H9 (cell line): ENCODE measurements at regions not wholly inside any gene's neighbourhood (a gene's known extent, or its start where the extent isn't known, plus 50 kb on each side); places are given as distances from the start of the nearest gene placed in this dataset.

Experiments
- DNase-seq: peaks from one replicate; pipeline ENCODE4 v3.0.0-alpha.2; 2017
- H2AFZ ChIP-seq: one replicate; pipeline ENCODE4 v1.6.1; 2013; ENCODE audit warnings: mild to moderate bottlenecking, low read length, control low read depth, moderate library complexity
- H2AK5ac ChIP-seq: 2 replicates; pipeline ENCODE4 v1.6.1; 2013; ENCODE audit warnings: low read length, control low read depth, mixed read lengths; ENCODE audit not compliant: insufficient read length
- H2BK120ac ChIP-seq: one replicate; pipeline ENCODE4 v1.6.1; 2013; ENCODE audit warnings: low read depth, mild to moderate bottlenecking, low read length, control low read depth, inconsistent platforms; ENCODE audit not compliant: poor library complexity, severe bottlenecking
- H2BK12ac ChIP-seq: 2 replicates; pipeline ENCODE4 v1.6.1; 2013; ENCODE audit warnings: low read length, control low read depth, mixed read lengths, low read depth; ENCODE audit not compliant: insufficient read length
- H2BK15ac ChIP-seq: 2 replicates; pipeline ENCODE4 v1.6.1; 2013; ENCODE audit warnings: low read depth, low read length, control low read depth
- H2BK20ac ChIP-seq: one replicate; pipeline ENCODE4 v1.6.1; 2013; ENCODE audit warnings: low read depth, mild to moderate bottlenecking, low read length, control low read depth, inconsistent platforms; ENCODE audit not compliant: poor library complexity, severe bottlenecking
- H2BK5ac ChIP-seq: 2 replicates; pipeline ENCODE4 v1.6.1; 2013; ENCODE audit warnings: low read length, control low read depth, mixed read lengths; ENCODE audit not compliant: insufficient read length
- H3K14ac ChIP-seq: 2 replicates; pipeline ENCODE4 v1.6.1; 2013; ENCODE audit warnings: low read length, control low read depth; ENCODE audit not compliant: insufficient read depth
- H3K18ac ChIP-seq: 2 replicates; pipeline ENCODE4 v1.6.1; 2013; ENCODE audit warnings: low read depth, mild to moderate bottlenecking, mixed read lengths, low read length, control low read depth; ENCODE audit not compliant: insufficient read length
- H3K23ac ChIP-seq: 2 replicates; pipeline ENCODE4 v1.6.1; 2013; ENCODE audit warnings: low read length, control low read depth, mixed read lengths, low read depth; ENCODE audit not compliant: insufficient read length
- H3K23me2 ChIP-seq: 2 replicates; pipeline ENCODE4 v1.6.1; 2013; ENCODE audit warnings: low read depth, mild to moderate bottlenecking, mixed read lengths, low read length, control low read depth; ENCODE audit not compliant: insufficient read length, poor library complexity, severe bottlenecking
- H3K27ac ChIP-seq: 2 replicates; pipeline ENCODE4 v1.5.1; 2013; ENCODE audit warnings: low read length, control low read depth, mixed read lengths, low read depth; ENCODE audit not compliant: insufficient read length
- H3K27me3 ChIP-seq: 2 replicates; pipeline ENCODE4 v1.6.1; 2013; ENCODE audit warnings: low read length, control low read depth, inconsistent platforms; ENCODE audit not compliant: insufficient read depth
- H3K4ac ChIP-seq: 2 replicates; pipeline ENCODE4 v1.6.1; 2013; ENCODE audit warnings: low read depth, mild to moderate bottlenecking, control low read depth, inconsistent platforms, low read length, moderate library complexity
- H3K4me1 ChIP-seq: 2 replicates; pipeline ENCODE4 v1.6.1; 2013; ENCODE audit warnings: low read length, control low read depth, inconsistent platforms; ENCODE audit not compliant: insufficient read depth
- H3K4me2 ChIP-seq: 2 replicates; pipeline ENCODE4 v1.6.1; 2013; ENCODE audit warnings: low read length, control low read depth, mixed read lengths; ENCODE audit not compliant: insufficient read length, insufficient read depth
- H3K56ac ChIP-seq: 2 replicates; pipeline ENCODE4 v1.6.1; 2013; ENCODE audit warnings: low read depth, mild to moderate bottlenecking, mixed read lengths, low read length, control low read depth; ENCODE audit not compliant: insufficient read length
- H3K79me1 ChIP-seq: 2 replicates; pipeline ENCODE4 v1.6.1; 2013; ENCODE audit warnings: low read depth, mild to moderate bottlenecking, moderate library complexity, low read length, control low read depth, inconsistent platforms; ENCODE audit not compliant: insufficient read depth, poor library complexity, severe bottlenecking
- H3K79me2 ChIP-seq: 2 replicates; pipeline ENCODE4 v1.6.1; 2013; ENCODE audit warnings: low read length, control low read depth, inconsistent platforms; ENCODE audit not compliant: insufficient read depth
- H3K9ac ChIP-seq: 2 replicates; pipeline ENCODE4 v1.6.1; 2013; ENCODE audit warnings: low read length, control low read depth, mixed read lengths; ENCODE audit not compliant: insufficient read length; ENCODE audit errors: extremely low read depth
- H3K9me3 ChIP-seq: one replicate; pipeline ENCODE4 v1.6.1; 2013; ENCODE audit warnings: low read depth, low read length, inconsistent platforms; ENCODE audit not compliant: control insufficient read depth
- H3T11ph ChIP-seq: one replicate; pipeline ENCODE4 v1.6.1; 2013; ENCODE audit warnings: mild to moderate bottlenecking, low read length, control low read depth, inconsistent platforms
- H4K20me1 ChIP-seq: one replicate; pipeline ENCODE4 v1.6.1; 2013; ENCODE audit not compliant: control insufficient read depth, insufficient read length, insufficient read depth
- H4K5ac ChIP-seq: 2 replicates; pipeline ENCODE4 v1.6.1; 2013; ENCODE audit warnings: low read depth, mild to moderate bottlenecking, mixed read lengths, low read length, control low read depth; ENCODE audit not compliant: insufficient read length
- H4K8ac ChIP-seq: replicated peaks from 2 replicates; pipeline ENCODE4 v1.6.1; 2013; ENCODE audit warnings: low read length, control low read depth, mixed read lengths, low read depth; ENCODE audit not compliant: insufficient read length
- H4K91ac ChIP-seq: 2 replicates; pipeline ENCODE4 v1.6.1; 2013; ENCODE audit warnings: low read depth, mild to moderate bottlenecking, moderate library complexity, mixed read lengths, low read length, control low read depth; ENCODE audit not compliant: insufficient read length
- H3K27ac Mint-ChIP-seq, 3 experiments: 2 replicates in 2 of 3; 3 replicates in 1 of 3; pipeline ENCODE4 v1.8.0; 2020 to 2021; ENCODE audit warnings: mixed read lengths in 3 of 3, mild to moderate bottlenecking in 1 of 3, moderate library complexity in 1 of 3
- H3K27me3 Mint-ChIP-seq: 2 replicates; pipeline ENCODE4 v1.8.0; 2021; ENCODE audit warnings: low read depth, mild to moderate bottlenecking, moderate library complexity, mixed read lengths
- H3K36me3 Mint-ChIP-seq, 3 experiments: 2 replicates in 2 of 3; 3 replicates in 1 of 3; pipeline ENCODE4 v1.8.0; 2020 to 2021; ENCODE audit warnings: low read depth in 3 of 3, mixed read lengths in 3 of 3; ENCODE audit not compliant: insufficient read depth in 1 of 3
- H3K4me1 Mint-ChIP-seq, 2 experiments: 2 replicates each; pipeline ENCODE4 v1.8.0; 2020; ENCODE audit warnings: mixed read lengths in 2 of 2
- H3K4me3 Mint-ChIP-seq, 2 experiments: 2 replicates in 1 of 2; 3 replicates in 1 of 2; pipeline ENCODE4 v1.8.0; 2020 to 2021; ENCODE audit warnings: mild to moderate bottlenecking in 2 of 2, mixed read lengths in 2 of 2, moderate library complexity in 1 of 2
- H3K9me3 Mint-ChIP-seq, 2 experiments: 2 replicates in 1 of 2; 3 replicates in 1 of 2; pipeline ENCODE4 v1.8.0; 2020; ENCODE audit warnings: mild to moderate bottlenecking in 2 of 2, mixed read lengths in 2 of 2, moderate library complexity in 1 of 2
- WGBS: extraction: QIAGEN DNeasy Blood & Tissue Kit; methylation state at CpG from one replicate; pipeline ENCODE4 v1.1.7; 2013; ENCODE audit warnings: missing lambda C conversion rate, low lambda C conversion rate, mixed read lengths; ENCODE audit not compliant: insufficient read length; ENCODE audit errors: extremely low coverage; 5-methylcytosine and 5-hydroxymethylcytosine counted together
- TF ChIP-seq, protein P1 (sequence below): fragments of 200-600 bp; sonication (generic); conservative IDR thresholded peaks from 3 replicates; pipeline ENCODE4 v1.8.0; 2021; ENCODE audit warnings: antibody characterized with exemption, mild to moderate bottlenecking

DNA sequence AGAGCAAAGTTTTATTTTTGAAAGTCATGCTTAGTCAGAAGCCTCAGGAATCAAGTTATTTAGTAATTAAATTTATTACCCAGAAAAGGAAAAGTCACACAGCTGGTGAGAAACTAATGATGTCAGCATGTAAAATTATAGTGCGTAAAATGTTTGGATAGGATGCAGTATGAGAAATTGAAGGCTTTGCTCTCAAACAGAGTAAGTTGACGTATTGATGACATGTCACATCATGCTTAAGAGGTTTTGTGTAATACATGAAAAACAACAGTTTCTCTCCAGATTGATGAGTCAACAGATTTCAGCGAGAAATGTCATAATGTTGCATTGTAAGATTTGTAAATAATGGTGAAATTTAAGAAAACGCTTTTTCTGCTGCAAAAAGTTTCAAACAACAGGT is 769.8 kb downstream of the METTL15 start:
- Histone ChIP-seq H3K79me1 (no peaks in the 10 kb centered on the region), H3K4me1 (no peaks in the 10 kb centered on the region), H3K79me2 (no peaks in the 10 kb centered on the region), H3K23me2 (no peaks in the 10 kb centered on the region), H3K4ac (no peak overlapping the region), H2BK120ac (no peak overlapping the region), H3K56ac (no peak overlapping the region), H4K20me1 (no peaks in the 10 kb centered on the region), H2BK15ac (no peak overlapping the region), H3K4me2 (no peak overlapping the region), H3K27me3 (no peaks in the 10 kb centered on the region), H4K5ac (no peak overlapping the region), H3K9me3 (no peaks in the 10 kb centered on the region), H3K18ac (no peak overlapping the region), H2AFZ (no peak overlapping the region), H4K8ac (no peak overlapping the region), H2BK12ac (no peak overlapping the region), H3T11ph (no peak overlapping the region), H3K9ac (no peak overlapping the region), H3K27ac (no peak overlapping the region), H2BK5ac (no peak overlapping the region), H2AK5ac (no peak overlapping the region), H4K91ac (no peak overlapping the region), H3K23ac (no peak overlapping the region), H2BK20ac (no peak overlapping the region), H3K14ac (no peak overlapping the region)
- no peak overlapping the region for H3K4me3 Mint-ChIP-seq
- DNase-seq: no peak
- TF ChIP-seq, protein P1, sequence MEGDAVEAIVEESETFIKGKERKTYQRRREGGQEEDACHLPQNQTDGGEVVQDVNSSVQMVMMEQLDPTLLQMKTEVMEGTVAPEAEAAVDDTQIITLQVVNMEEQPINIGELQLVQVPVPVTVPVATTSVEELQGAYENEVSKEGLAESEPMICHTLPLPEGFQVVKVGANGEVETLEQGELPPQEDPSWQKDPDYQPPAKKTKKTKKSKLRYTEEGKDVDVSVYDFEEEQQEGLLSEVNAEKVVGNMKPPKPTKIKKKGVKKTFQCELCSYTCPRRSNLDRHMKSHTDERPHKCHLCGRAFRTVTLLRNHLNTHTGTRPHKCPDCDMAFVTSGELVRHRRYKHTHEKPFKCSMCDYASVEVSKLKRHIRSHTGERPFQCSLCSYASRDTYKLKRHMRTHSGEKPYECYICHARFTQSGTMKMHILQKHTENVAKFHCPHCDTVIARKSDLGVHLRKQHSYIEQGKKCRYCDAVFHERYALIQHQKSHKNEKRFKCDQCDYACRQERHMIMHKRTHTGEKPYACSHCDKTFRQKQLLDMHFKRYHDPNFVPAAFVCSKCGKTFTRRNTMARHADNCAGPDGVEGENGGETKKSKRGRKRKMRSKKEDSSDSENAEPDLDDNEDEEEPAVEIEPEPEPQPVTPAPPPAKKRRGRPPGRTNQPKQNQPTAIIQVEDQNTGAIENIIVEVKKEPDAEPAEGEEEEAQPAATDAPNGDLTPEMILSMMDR: no peak
- no peak overlapping the region for H3K27ac Mint-ChIP-seq
- H3K36me3 Mint-ChIP-seq: no peaks in the 10 kb centered on the region
- H3K9me3 Mint-ChIP-seq: no peaks in the 10 kb centered on the region
- H3K27me3 Mint-ChIP-seq: no peaks in the 10 kb centered on the region
- no peaks in the 10 kb centered on the region for H3K4me1 Mint-ChIP-seq
- WGBS: no CpG with 5 or more reads among the region's 4 CpGs
